Stimulated activated CD8-positive, alpha-beta memory T cell treated with anti-CD3 and anti-CD28 coated beads, Interleukin-15, amount 100 ng/mL, for 1 hour (primary cell): ENCODE measurements at regions not wholly inside any gene's neighbourhood (a gene's known extent, or its start where the extent isn't known, plus 50 kb on each side); places are given as distances from the start of the nearest gene placed in this dataset.

ENCODE experiments used
- DNase-seq: peaks from one replicate; pipeline ENCODE4 v3.0.0-alpha.2; 2020; ENCODE audit warnings: low read depth

DNA sequence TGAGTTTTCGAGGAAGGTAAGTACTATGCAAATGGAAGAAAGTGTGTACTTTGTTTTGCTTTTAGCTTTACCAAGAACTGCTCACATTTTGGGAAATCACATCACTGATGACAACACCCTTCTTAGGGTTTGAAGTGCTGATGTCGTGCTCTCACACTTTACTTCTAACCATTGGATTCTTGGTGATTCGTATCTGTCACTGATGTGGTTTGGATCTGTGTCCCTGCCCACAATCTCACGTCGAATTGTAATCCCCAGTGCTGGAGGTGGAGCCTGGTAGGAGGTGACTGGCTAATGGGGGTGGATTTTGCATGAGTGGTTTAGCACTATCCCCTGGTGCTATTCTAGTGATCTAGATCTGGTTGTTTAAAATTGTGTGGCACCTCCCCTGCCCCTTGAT is 75.4 kb upstream of the RGMA start:
- DNase-seq, result no peak

DNA sequence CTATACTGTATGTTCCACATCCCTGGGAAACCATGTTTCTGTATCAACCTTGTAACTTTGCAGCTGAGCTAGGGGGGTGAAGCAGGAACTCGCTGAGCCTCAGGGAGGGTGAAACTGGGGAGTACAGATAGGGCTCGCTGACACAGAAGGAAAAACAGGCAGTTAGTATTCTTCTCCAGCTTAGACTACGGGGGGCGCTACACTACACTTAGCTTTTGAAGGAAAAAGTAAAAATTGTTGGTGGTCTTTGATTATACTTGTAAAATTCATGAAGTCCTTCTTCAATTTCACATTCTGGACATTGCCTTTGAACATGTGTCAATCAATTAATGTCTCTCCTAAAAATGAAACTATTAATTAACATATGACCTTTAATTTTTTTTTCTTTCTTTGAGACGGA is 73.5 kb upstream of the RGMA start:
- no peak for DNase-seq

DNA sequence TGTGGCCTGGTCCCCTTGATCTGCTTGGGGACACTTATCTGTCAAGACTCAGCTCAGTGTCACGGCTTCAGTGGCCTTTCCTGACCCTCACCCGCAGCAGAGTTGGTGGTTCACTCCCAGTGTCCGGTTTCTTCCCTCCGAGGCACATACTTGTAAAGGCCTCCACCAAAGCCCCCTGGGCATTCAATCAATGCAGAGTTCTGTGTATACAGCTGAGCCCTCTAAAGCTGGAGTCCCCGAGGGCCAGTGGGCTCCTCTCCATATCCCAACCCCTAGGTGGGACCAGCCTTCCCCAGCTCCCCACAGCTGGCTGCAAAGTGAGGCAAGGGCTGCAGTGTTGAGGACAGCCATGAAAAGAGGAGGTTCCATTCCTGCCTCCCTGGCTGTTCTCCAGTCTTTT is 70.9 kb upstream of the RGMA start:
- DNase-seq, result no peak

DNA sequence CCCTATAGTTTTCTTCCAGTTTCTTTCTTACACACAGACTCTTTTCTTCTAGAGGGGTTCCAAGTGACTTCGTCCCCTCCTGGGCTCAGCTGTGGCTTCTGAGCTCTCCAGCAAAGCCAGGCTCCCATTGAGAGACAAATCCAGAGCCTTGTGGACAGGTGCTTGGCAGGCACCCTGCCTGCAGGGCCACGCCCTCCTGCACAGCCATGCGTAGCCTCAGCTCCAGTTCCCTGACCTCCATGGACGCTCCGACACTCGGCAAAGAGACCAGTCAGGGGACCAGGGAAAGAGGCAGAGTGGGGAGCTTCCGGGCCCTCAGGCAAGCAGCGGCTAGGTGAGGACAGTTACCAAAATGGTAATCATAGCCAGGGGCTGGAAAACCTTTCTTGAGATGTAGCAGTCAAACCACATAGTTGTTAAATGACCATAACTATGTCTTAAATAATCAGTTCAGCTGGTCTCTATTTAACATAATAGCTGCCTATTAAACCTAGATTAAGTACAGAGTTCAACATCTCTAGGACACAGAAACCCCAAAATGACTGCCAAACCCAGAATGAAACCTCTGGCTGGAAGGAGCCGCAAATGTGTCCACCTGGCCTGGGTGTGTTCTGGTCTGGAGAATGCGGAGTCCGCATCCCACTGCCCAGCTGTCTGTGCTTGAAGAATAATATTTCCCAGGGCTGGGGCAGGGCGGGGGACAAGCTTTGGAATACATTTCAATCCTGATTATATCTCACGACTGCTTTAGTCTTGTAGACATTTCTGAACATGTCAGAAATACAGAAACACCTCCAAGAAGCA is 69.3 kb upstream of the RGMA start:
- DNase-seq, result no peak

DNA sequence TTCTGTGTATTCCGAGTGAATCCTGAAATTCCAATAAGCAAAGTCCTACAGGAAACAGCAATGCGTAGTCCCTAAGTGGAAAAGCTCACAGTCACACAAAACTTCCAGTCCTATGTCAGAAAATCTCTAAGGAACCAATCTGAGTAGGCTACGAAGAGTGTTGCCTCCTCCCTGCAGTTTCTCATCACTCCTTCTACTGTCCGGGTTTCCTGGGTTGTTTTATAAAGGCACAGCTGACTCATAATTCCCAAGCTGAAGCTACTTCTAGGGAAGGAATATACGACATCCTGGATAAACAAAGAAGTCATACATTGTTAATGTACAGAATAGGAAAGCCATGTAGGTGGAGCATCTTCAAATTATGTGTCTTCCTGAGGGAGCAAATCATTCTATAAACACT is 65.7 kb upstream of the RGMA start:
- DNase-seq, result no peak

DNA sequence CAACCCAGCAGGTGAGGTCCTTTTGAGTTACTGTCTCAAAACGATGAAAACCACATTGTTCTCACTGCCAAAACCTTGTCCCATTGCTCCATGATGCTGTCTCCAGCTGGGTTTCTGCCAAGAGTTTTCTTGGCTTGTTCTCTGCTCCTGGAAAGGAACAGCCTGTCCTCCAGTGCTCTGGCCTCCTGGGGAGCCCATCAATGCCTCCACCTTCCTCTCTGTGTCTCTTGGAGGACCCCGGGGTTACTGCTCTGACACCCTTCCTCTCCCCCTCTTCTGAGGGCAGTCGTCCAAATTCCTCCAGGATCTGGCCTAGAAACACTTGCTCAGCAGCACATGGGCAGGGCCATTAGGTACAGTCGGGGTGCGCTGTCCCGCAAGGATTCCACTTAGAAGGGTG is 63.9 kb upstream of the RGMA start:
- no peak for DNase-seq

DNA sequence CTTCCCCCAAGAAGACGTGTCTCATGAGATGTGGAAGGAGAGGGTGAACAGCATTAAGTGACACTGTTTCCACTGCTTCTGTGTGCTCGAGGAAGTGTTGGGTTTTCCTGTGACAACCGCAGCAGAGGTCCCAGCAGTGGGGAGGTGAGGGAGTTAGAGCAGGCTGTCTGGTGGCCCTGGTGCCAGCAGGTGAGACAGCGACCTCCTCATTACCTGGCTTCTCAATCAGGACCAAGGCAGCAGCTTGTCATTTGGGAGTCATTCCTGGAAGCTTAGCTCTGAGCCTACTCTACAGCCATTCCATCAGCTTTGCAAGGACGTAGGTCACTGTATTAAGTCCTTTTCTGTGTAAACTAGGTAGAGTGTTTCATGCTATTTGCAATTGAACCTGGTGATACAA is 63.3 kb upstream of the RGMA start:
- DNase-seq, result no peak

DNA sequence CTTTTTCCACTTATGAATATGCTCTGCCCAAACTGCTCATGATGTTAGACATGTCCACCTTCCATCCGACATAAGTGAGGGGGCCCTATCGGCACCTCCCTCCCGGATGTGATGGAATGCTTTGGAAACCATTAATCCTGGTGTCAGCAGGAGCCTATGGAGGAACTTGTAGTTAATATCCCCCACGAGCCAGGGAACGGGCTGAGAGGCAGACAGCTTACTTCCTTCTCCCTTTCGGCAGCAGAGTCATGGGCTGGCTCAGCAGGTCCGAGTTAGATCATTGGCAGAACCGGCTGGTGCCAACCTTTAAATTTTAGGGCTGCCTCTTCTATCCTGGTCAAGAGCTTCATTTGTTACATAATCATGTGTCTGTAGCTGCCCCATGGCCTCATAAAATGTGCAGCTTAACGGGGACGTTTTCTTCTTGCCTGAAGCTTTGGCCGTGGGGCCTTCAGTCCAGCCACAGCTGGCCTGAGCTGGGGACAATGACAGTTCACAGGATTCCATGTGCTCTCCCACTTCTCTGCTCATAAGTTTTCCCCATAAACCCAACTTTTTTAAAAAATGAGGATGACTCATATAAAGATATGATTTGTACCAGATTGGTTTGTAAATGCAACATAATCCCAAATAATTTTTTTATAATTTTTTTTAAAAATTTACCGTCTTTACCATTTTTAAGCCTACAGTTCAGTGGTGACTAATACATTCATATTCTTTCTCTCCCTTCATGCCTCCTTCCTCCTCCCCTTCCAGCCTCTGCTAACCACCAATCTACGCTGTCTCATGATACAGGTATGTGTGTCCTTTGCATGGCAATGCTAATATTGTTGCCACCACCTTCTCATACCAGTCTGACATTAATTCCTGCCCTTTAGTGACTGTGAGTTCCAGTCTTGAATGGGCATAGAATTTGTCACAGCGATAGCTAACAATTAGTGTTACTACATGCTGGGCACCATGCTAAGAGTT is 62.2 kb upstream of the RGMA start:
- DNase-seq, result no peak

DNA sequence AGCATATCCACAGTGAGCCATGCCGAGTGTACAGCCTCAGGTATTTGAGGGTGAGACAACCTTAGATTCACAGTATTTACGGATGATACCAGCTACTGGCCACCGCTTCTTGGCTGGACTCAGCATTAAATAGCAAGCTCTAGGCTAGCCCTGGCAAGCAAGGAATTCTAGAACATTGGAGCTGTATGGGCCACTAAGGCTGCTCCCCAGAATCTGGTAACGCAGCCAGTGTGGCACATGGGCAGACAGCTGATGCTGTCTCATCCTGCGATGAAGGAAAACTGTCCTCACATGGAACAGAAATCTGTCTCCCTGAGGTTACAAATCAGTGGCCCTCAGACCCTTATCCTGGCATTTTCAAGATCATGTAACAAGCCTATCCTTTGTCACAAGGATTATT is 57.6 kb upstream of the RGMA start:
- DNase-seq, result no peak

DNA sequence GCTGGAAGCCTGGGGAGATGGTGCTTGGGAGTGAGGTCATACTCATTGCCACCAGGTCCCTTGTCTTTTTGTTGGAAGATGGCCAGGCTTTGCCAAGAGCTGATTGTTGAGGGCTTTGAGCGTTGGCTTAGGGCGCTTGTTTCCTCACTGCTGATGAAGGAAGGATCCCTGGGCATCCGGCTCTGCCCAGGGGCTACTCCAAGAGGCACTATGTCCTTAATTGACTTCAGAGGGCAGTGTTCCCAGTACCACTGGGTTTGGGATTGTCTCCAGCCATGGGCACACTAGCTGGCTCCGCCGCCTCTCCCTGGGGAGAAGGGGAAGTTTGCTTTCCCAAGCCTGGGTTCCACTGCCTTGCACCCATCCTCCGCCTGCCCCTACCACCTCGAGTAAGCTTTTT is 57.2 kb upstream of the RGMA start:
- no peak for DNase-seq

DNA sequence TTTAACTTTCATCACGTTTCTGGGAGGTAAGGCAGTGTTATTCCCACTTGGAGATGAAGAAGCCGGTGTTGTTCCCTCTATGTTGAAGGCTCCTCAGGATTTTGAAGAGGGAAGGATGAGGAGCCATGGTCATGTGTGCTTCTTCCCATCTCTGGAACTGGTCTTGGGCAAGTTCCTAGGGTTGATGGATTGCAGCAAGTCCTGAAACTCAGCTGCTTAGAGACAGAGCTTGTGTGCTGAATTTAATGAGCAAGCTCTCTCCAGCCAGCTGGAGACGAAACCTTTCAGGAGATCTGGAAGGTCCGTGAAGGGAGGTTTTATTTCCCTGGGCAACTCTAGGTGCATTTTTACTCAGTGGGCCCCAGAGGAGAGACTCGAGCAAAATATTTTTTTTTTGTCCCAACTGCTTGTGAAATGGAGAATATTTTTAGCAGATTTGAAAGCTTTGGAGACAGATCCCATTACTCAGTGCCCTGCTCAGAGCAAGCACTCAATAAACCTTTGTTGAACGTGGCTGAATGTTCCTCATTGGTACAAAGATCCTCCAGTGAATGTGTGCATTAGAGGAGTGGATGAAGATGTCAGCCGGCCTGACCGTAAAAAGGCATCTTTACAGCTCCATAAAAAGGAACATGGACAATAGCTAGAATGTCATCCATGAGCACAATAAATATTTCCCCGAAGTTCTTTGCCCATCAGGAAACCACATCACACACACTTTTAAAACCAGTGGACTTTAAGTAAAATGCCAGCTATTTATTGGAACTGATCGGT is 55.6 kb upstream of the RGMA start:
- no peak for DNase-seq

DNA sequence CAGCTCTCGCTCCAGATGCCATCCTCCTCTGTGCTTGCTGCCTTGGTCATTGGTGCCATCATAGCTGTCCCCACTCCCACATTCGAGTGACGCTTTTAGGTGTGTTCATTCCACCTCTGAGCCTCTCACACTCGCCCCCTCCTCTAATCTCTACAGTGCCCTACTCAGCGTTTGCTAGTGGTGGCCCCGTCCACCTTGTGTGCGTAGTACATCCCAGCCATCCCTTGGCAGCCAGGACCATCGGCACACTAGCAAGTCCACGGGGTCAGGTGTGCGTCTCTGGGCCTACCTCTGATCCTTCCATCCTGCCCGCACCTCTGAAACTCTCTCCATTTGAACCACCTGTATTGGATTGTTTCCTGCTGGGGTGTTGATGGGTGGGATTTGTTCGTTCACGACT is 54.2 kb upstream of the RGMA start:
- DNase-seq, result no peak

DNA sequence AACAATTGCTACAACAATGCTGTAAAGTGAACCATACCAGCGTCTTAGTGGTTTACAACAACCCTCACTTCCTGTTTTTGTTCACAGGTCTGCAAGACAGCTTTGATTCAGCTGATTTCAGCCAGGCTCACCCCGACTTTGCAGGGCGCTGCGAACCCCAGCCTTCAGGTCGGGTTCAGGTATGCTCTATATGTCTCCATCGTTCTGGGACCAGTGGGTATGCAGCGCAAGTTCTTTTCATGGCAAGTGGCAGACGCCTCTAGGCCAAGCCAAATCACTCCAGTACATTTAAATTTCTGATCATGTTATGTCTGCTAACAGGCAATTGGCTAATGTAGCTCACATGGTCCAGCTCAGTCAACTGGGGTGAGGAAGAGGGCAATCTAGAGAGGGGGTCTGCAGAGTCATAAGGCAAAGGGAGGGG is 52.4 kb upstream of the RGMA start:
- peak; percentile 7 for DNase-seq

DNA sequence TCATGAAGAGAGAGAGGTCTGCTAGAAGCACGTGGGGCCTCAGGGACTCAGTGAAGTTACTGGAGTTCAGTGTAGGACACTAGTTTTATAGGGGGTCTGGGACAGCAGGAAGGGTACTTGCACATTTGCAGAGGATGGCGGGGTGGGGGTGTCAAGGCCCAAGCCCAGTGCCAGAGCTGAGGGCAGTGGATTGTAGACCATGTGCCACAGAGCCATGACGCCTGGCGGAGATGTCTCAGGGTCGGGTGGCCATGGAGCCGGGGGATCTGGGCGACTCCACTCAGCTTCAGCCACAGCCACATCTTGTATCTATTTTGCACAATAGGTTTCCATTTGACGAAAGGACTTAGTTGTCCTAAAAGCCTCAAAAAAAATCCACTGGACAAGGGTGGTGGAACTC is 50.4 kb upstream of the RGMA start:
- no peak for DNase-seq

DNA sequence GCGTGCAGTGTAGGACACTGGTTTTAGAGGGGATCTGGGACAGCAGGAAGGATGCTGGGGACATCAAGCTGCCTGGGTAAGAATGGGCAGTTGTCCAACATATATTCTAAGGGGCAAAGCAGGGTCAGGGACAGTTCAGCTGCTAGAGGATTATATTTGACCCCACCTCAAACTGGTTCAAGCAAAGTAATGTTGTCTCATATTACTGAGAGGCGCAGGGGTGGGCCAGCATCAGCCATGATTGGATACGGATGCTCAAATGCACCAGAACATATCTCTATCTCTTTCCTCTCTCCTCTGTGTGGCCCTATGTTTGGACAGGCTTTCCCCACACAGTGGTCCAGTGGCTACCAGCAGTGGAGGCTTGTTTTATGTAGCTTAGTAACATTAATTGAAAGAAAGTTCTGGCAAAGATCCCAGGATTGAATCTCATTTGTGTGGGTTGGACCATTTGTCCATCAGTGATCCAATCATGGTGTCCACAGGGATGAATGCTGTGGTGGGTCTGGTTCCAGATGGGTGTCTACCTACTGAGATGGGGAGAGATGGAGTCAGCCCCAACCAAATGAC is 49.8 kb upstream of the RGMA start:
- no peak for DNase-seq
